Gastroesophageal sphincter (tissue), 4 donors: ENCODE measurements at regions not wholly inside any gene's neighbourhood (a gene's known extent, or its start where the extent isn't known, plus 50 kb on each side); places are given as distances from the start of the nearest gene placed in this dataset.

Experiments used
- ATAC-seq: fragments of 150-250 bp; one replicate; pipeline ENCODE4 v1.9.1; 2016; ENCODE audit warnings: mild to moderate bottlenecking, moderate library complexity
- H3K27ac ChIP-seq, 4 donors: fragments of 200-600 bp; sonication (generic) in 3 of 4; 1 replicate in 3 of 4; 2 replicates in 1 of 4; pipeline ENCODE4 v1.5.1; 2016 to 2019
- H3K27me3 ChIP-seq: fragments of 200-600 bp; sonication (generic); one replicate; pipeline ENCODE4 v1.5.1; 2019
- H3K36me3 ChIP-seq, 2 donors: fragments of 200-600 bp; sonication (generic); one replicate each; pipeline ENCODE4 v1.5.1; 2019; ENCODE audit warnings: control low read depth in 1 of 2
- H3K4me1 ChIP-seq, 3 donors: fragments of 200-600 bp; sonication (generic); 1 replicate in 2 of 3; 2 replicates in 1 of 3; pipeline ENCODE4 v1.5.1; 2016 to 2019; ENCODE audit warnings: control low read depth in 2 of 3
- H3K4me3 ChIP-seq, 2 donors: fragments of 200-600 bp; sonication (generic); one replicate each; pipeline ENCODE4 v1.5.1; 2019; ENCODE audit warnings: mild to moderate bottlenecking in 1 of 2, moderate library complexity in 1 of 2
- H3K9me3 ChIP-seq, 3 donors: fragments of 200-600 bp; sonication (generic); one replicate each; pipeline ENCODE4 v1.5.1; 2017 to 2019; ENCODE audit warnings: control low read depth in 2 of 3
- CTCF ChIP-seq, 4 experiments: fragments of 200-600 bp in 2 of 4; fragments of 450-650 bp in 2 of 4; sonication (generic) in 1 of 4; IDR thresholded peaks; one replicate each; pipeline ENCODE4 v1.5.1; 2017 to 2019; ENCODE audit warnings: antibody characterized with exemption in 4 of 4, mild to moderate bottlenecking in 2 of 4, moderate library complexity in 2 of 4
- EP300 ChIP-seq: sonication (generic); formaldehyde crosslinking; IDR thresholded peaks from one replicate; pipeline ENCODE4 v1.6.1; 2017; ENCODE audit warnings: antibody characterized with exemption, mild to moderate bottlenecking
- POLR2A ChIP-seq, 2 donors: fragments of 450-650 bp; IDR thresholded peaks; one replicate each; pipeline ENCODE4 v1.6.1; 2017; ENCODE audit warnings: antibody characterized with exemption in 2 of 2, mild to moderate bottlenecking in 2 of 2, moderate library complexity in 1 of 2
- POLR2AphosphoS5 ChIP-seq: sonication (generic); formaldehyde crosslinking; IDR thresholded peaks from one replicate; pipeline ENCODE4 v1.6.1; 2017; ENCODE audit warnings: antibody characterized with exemption
- WGBS, 2 donors: methylation state at CpG; one replicate each; pipeline ENCODE4 v1.1.5; 2018; ENCODE audit warnings: low coverage in 1 of 2; 5-methylcytosine and 5-hydroxymethylcytosine counted together

DNA sequence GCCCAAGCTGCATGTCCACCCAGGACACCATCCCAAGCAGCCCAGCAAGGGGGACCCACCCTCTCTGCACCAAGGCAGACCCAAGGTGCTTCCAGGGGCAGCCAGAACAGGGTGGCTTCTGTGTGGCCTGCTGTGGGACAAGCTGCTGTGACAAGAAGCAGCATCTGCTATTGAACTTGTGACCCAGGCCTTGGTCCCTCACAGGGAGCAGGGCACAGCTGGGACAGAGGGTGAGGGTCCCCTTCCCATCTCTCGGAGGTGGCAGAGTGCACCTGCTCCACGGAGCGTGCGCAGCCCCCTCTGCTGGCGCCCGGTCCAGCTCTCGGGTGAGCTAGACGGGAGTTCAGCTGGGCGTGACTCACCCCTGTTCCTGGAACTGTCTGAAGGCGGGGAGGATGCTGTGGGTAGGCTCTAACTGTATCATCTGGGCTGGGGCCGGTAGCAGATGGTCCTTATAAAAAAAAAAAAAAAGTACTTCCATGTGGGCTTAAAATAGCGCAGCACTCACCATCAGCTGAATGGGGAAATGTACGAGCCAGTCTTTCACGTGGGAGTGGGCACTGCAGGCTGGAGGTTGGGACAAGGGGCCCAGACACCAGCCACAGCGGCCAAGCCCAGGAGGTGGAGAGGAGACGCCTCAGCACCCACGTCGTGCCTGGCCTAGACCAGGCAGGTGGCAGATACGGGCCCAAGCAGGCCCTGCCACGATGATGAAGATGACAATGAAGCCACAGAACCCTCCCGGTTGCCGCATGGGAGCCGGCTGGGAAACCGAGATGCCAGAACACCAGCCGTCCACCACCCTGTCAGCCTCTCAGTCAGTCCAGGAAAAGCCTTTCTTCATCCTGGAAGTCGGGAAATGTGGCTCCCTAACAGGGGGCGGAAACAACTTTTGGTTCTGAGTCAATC lies 136.8 kb upstream of the ID2 start:
- WGBS, 2 donors: 70 to 98% methylated on average over 8 to 9 of the region's 27 CpGs
- ATAC-seq: peak; percentile 57

GRCh38 chr2:8545695-8546611 lies 135.9 kb upstream of the ID2 start:
- 93 to 96% methylated on average over 4 to 14 of the region's 30 CpGs for WGBS, 2 donors
- Histone ChIP-seq H3K4me1 (peaks cover 0 to 18% (median 0%) of the 10 kb centered on the region in 3 donors), H3K27me3 (no peaks in the 10 kb centered on the region), H3K9me3 (no peaks in the 10 kb centered on the region), H3K36me3 (no peaks in the 10 kb centered on the region), H3K4me3 (no peak overlapping the region), H3K27ac (no peak overlapping the region)
- TF ChIP-seq CTCF (IDR thresholded peaks at IDR 0.05): no peak
- no peak for TF ChIP-seq POLR2A (IDR thresholded peaks at IDR 0.05)
- no peak for TF ChIP-seq POLR2AphosphoS5
- TF ChIP-seq EP300: no peak
- ATAC-seq: no peak

More for the DNA sequence above, 136.8 kb upstream of the ID2 start:
- TF ChIP-seq POLR2A (IDR thresholded peaks at IDR 0.05) (no peak), POLR2AphosphoS5 (peak; percentile 43), CTCF (IDR thresholded peaks at IDR 0.05) (peak in 1 of 4 experiments; percentile 30), EP300 (no peak)
- Histone ChIP-seq H3K27ac (peak overlapping the region in 1 of 4 donors; percentile 56), H3K9me3 (no peaks in the 10 kb centered on the region), H3K4me3 (no peak overlapping the region), H3K36me3 (no peaks in the 10 kb centered on the region), H3K4me1 (peaks cover 0 to 20% (median 0%) of the 10 kb centered on the region in 3 donors), H3K27me3 (no peaks in the 10 kb centered on the region)

DNA sequence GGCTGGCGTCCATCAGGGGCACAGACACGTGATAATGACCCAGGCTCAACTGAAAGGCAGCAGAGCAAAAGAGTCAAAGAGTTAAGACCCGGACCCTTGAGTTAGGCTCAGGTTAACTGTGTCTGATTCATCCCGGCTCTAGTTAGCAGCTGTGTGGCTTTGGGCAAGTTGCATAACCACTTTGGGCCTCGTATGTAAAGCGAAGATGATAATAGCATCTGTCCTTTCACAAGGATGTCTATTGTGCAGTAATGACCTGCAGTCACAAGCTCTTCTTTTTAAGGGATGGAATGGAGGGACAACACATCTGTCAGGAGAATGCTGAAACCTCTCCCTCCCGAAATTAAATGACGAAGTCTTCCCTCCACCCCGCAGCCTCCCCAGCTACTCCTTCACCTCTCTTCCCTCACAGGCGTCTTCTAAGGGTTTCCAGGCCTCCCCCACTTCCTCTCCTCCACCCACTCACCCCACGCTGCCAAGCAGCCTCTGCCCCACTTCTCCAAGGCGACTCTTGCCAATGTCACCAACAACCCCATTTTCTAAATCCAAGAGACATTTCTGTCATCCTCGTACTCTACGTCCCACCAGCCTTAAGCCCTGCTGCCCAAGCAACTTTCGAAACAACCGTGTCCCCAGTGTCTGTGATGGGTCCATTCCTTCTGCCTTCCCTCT lies 135.1 kb upstream of the ID2 start:
- H3K4me1 ChIP-seq: peaks cover 0 to 18% (median 0%) of the 10 kb centered on the region in 3 donors
- no peaks in the 10 kb centered on the region for H3K27me3 ChIP-seq
- no peak overlapping the region for H3K4me3 ChIP-seq
- no peak overlapping the region for H3K27ac ChIP-seq
- ATAC-seq: no peak
- H3K36me3 ChIP-seq: no peaks in the 10 kb centered on the region
- whole genome bisulfite sequencing, 2 donors: 79 to 87% methylated on average over 14 to 15 of the region's 16 CpGs
- TF ChIP-seq POLR2A (IDR thresholded peaks at IDR 0.05) (no peak), CTCF (IDR thresholded peaks at IDR 0.05) (no peak), EP300 (no peak), POLR2AphosphoS5 (no peak)
- H3K9me3 ChIP-seq: no peaks in the 10 kb centered on the region

DNA sequence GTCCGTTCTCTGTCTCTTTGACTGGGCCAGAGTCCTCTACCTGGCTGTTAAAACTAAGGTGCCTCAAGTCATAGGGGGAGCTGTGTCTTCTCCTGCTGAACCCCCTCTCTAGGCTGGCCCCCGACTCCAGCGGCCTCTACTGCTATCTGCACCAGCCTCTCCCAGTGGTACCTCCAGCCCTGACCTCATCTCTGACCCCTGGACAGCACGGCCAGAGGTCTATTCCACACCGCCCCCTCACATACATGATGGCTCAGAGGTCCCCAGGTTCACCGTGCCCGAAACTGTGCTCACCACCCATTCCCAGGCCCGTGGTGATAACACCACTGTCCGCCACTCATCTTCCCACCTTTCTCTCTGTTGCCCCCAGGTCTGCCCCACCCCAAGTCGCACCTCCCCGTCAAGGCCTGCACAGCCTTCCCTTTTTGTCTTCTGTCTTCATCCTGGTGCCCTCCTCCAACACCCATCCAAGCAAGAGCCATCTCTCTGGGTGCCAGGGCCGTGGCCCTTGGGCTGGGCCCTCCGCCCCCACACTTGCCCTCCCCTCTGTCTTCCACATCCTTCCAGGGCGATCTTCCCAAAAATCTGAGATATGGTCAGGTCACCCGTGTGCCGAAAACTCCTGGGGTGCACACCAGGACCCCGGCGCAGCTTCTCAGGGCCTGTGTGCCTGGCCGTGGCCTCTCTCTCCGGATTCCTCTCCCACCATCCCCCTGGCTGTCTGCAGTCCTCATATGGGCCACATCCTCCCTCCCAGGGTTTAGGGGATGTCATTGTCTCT lies 134.4 kb upstream of the ID2 start:
- no peaks in the 10 kb centered on the region for H3K9me3 ChIP-seq
- no peaks in the 10 kb centered on the region for H3K36me3 ChIP-seq
- no peaks in the 10 kb centered on the region for H3K27me3 ChIP-seq
- 91 to 97% methylated on average over 8 to 18 of the region's 20 CpGs for WGBS, 2 donors
- H3K4me3 ChIP-seq: no peak overlapping the region
- H3K27ac ChIP-seq: no peak overlapping the region
- TF ChIP-seq POLR2A (IDR thresholded peaks at IDR 0.05): no peak
- no peak for TF ChIP-seq POLR2AphosphoS5
- TF ChIP-seq EP300: no peak
- no peak for TF ChIP-seq CTCF (IDR thresholded peaks at IDR 0.05)
- ATAC-seq: no peak
- H3K4me1 ChIP-seq: peaks cover 0 to 18% (median 0%) of the 10 kb centered on the region in 3 donors
